ENCODE measurements at regions not wholly inside any gene's neighbourhood (a gene's known extent, or its start where the extent isn't known, plus 50 kb on each side); places are given as distances from the start of the nearest gene placed in this dataset.

GRCh38 chr16:22677024-22677830, 136.7 kb upstream of the HS3ST2 start:
- Histone ChIP-seq H3K27ac (ENCODE audit: insufficient read depth, low read length) (no peak overlapping the region), H3K9me1 (ENCODE audit: insufficient read depth, low read length) (no peaks in the 10 kb centered on the region), H2AK5ac (ENCODE audit: low read depth, low read length) (no peak overlapping the region), H3K4me1 (ENCODE audit: control insufficient read depth, insufficient read depth, low read length) (no peaks in the 10 kb centered on the region), H3K9me3 (ENCODE audit: control insufficient read depth, insufficient read depth, low read length) (peaks cover 2% of the 10 kb centered on the region; the same call in 1 of the 2 replicates), H3K9ac (ENCODE audit: low read depth, low read length) (no peak overlapping the region), H4K91ac (ENCODE audit: insufficient read depth, low read depth, low read length) (no peak overlapping the region), H2AFZ (replicated peaks; ENCODE audit: low read length, poor library complexity) (no peak overlapping the region), H4K5ac (ENCODE audit: low read depth, low read length) (no peak overlapping the region), H3K14ac (replicated peaks; ENCODE audit: low read depth, low read length) (no peak overlapping the region), H3K23ac (ENCODE audit: low read depth, low read length) (no peak overlapping the region), H3K4ac (ENCODE audit: low read depth, low read length) (no peak overlapping the region), H4K8ac (ENCODE audit: low read depth in 2 of 2, low read length in 2 of 2) (no peak overlapping the region), H4K20me1 (ENCODE audit: insufficient read depth, low read length) (no peaks in the 10 kb centered on the region), H3K4me3 (ENCODE audit: insufficient read depth, low read depth, low read length) (no peak overlapping the region), H2BK5ac (ENCODE audit: low read depth, low read length, poor library complexity, severe bottlenecking) (no peak overlapping the region), H2AK9ac (replicated peaks; ENCODE audit: low read depth, low read length, poor library complexity) (no peak overlapping the region), H3K36me3 (ENCODE audit: control insufficient read depth, insufficient read depth, low read length) (no peaks in the 10 kb centered on the region), H3K79me1 (ENCODE audit: low read depth in 1 of 2, low read length in 2 of 2) (no peaks in the 10 kb centered on the region), H2BK20ac (ENCODE audit: low read depth, low read length) (no peak overlapping the region), H2BK15ac (ENCODE audit: low read depth, low read length) (no peak overlapping the region), H3K56ac (ENCODE audit: extremely low read depth, insufficient read depth, low read length) (no peak overlapping the region), H3K18ac (ENCODE audit: low read depth, low read length) (no peak overlapping the region), H3K4me2 (ENCODE audit: low read depth, low read length) (no peak overlapping the region), H2BK120ac (ENCODE audit: low read depth, low read length) (no peak overlapping the region), H3K27me3 (ENCODE audit: control insufficient read depth, insufficient read depth, low read length) (peaks cover 46% of the 10 kb centered on the region)
- ATAC-seq (ENCODE audit: low read depth) (no peak), DNase-seq (no peak)
- 71% methylated on average over 7 of the region's 8 CpGs; no CpG with 5 or more reads in 1 of the 2 experiments for WGBS, 2 experiments (ENCODE audit: extremely low coverage in 2 of 2, insufficient read length in 1 of 2)
- in situ Hi-C loops (cut with MboI; ENCODE audit: low sequenced_read_pairs) = no loop called here
- POLR2A ChIA-PET (ENCODE audit: unreplicated experiment) = interaction anchor here (0.6 kb wide), 1 partner anchor 59 kb away, joined by 4 read pairs; no protein-coding TSS in a partner anchor
- dilution Hi-C loops (cut with HindIII; ENCODE audit: low sequenced_read_pairs, unreplicated experiment) = no loop called here
- CTCF ChIA-PET = no interaction called here
- TF ChIP-seq POLR2A (IDR thresholded peaks at IDR 0.05; ENCODE audit: low read depth, low read length) = no peak
- TF ChIP-seq, protein P1, sequence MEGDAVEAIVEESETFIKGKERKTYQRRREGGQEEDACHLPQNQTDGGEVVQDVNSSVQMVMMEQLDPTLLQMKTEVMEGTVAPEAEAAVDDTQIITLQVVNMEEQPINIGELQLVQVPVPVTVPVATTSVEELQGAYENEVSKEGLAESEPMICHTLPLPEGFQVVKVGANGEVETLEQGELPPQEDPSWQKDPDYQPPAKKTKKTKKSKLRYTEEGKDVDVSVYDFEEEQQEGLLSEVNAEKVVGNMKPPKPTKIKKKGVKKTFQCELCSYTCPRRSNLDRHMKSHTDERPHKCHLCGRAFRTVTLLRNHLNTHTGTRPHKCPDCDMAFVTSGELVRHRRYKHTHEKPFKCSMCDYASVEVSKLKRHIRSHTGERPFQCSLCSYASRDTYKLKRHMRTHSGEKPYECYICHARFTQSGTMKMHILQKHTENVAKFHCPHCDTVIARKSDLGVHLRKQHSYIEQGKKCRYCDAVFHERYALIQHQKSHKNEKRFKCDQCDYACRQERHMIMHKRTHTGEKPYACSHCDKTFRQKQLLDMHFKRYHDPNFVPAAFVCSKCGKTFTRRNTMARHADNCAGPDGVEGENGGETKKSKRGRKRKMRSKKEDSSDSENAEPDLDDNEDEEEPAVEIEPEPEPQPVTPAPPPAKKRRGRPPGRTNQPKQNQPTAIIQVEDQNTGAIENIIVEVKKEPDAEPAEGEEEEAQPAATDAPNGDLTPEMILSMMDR (conservative IDR thresholded peaks at IDR 0.05; ENCODE audit: low read depth, low read length) = no peak
- TF ChIP-seq RCOR1 (IDR thresholded peaks at IDR 0.05; ENCODE audit: insufficient replicate concordance, low read length) = no peak
- TF ChIP-seq CHD1 (IDR thresholded peaks at IDR 0.05; ENCODE audit: low read depth, low read length) = no peak
- TF ChIP-seq MXI1 (IDR thresholded peaks at IDR 0.05; ENCODE audit: borderline replicate concordance, low read depth, low read length) = no peak
- no peak for TF ChIP-seq SMC3 (IDR thresholded peaks at IDR 0.05; ENCODE audit: low read depth, low read length)
- no peak for TF ChIP-seq MAFK (IDR thresholded peaks at IDR 0.05; ENCODE audit: low read depth, low read length)
- TF ChIP-seq NFE2L2 (IDR thresholded peaks at IDR 0.05; ENCODE audit: low read depth, low read length) = no peak
- TF ChIP-seq, protein P2, sequence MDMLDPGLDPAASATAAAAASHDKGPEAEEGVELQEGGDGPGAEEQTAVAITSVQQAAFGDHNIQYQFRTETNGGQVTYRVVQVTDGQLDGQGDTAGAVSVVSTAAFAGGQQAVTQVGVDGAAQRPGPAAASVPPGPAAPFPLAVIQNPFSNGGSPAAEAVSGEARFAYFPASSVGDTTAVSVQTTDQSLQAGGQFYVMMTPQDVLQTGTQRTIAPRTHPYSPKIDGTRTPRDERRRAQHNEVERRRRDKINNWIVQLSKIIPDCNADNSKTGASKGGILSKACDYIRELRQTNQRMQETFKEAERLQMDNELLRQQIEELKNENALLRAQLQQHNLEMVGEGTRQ (IDR thresholded peaks at IDR 0.05; ENCODE audit: low read depth, low read length) = no peak
- TF ChIP-seq RAD21 (IDR thresholded peaks at IDR 0.05; ENCODE audit: low read length) = no peak
- no peak for TF ChIP-seq CEBPB (IDR thresholded peaks at IDR 0.05; ENCODE audit: low read depth, low read length)
- TF ChIP-seq RFX5 (IDR thresholded peaks at IDR 0.05; ENCODE audit: low read depth, low read length) = no peak
- TF ChIP-seq FOS (IDR thresholded peaks at IDR 0.05; ENCODE audit: low read depth, low read length) = no peak
- no peak for TF ChIP-seq BHLHE40 (IDR thresholded peaks at IDR 0.05; ENCODE audit: low read depth, low read length)
- TF ChIP-seq, protein P3, sequence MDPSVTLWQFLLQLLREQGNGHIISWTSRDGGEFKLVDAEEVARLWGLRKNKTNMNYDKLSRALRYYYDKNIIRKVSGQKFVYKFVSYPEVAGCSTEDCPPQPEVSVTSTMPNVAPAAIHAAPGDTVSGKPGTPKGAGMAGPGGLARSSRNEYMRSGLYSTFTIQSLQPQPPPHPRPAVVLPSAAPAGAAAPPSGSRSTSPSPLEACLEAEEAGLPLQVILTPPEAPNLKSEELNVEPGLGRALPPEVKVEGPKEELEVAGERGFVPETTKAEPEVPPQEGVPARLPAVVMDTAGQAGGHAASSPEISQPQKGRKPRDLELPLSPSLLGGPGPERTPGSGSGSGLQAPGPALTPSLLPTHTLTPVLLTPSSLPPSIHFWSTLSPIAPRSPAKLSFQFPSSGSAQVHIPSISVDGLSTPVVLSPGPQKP (IDR thresholded peaks at IDR 0.05; ENCODE audit: borderline replicate concordance, low read depth, low read length) = no peak
- BruUV-seq (replicated peaks) = no TSS peak
- intact Hi-C loops (cut with micrococcal nuclease) = loop anchor here (5.0 kb wide), 1 partner anchor 1375 kb away; no protein-coding TSS in a partner anchor
